Endothelial cell of umbilical vein (primary cell): ENCODE measurements at regions not wholly inside any gene's neighbourhood (a gene's known extent, or its start where the extent isn't known, plus 50 kb on each side); places are given as distances from the start of the nearest gene placed in this dataset.

Experiments used
- BruUV-seq: library from RNA; stranded (reverse); fragments of 400-500 nt; replicated peaks from 2 replicates; lab custom pipeline; 2021; lab: Mats Ljungman, UMichigan
- CTCF ChIA-PET: fragments of 300-600, 350-600 bp; sonication (Branson Sonifier 250); formaldehyde crosslinking; loops from one replicate; lab custom pipeline; 2021; ENCODE audit warnings: antibody characterized with exemption, inconsistent platforms; lab: Charles Lee
- POLR2A ChIA-PET: fragments of 300-600, 350-600 bp; sonication (Branson Sonifier 250); formaldehyde crosslinking; loops from one replicate; lab custom pipeline; 2021; ENCODE audit warnings: antibody characterized with exemption, inconsistent platforms; lab: Charles Lee
- DNase-seq: peaks from one replicate; pipeline ENCODE4 v3.0.0-alpha.2; 2011; ENCODE audit warnings: low read depth, low spot score
- FAIRE-seq: peaks from 2 replicates; lab custom pipeline; 2011; peaks lifted over from hg19 to GRCh38; lab: Jason Lieb, UNC
- H2AFZ ChIP-seq: 2 replicates; pipeline ENCODE4 v1.6.0; 2012; ENCODE audit warnings: low read depth, low read length, control low read depth, inconsistent platforms
- H3K27ac ChIP-seq: 2 replicates; pipeline ENCODE4 v1.5.1; 2011; ENCODE audit warnings: low read depth, mild to moderate bottlenecking, control low read depth, low read length, moderate library complexity; ENCODE audit not compliant: insufficient read depth
- H3K27me3 ChIP-seq, 2 experiments: 2 replicates each; pipeline versions ENCODE4 v1.6.0 to v1.6.1; 2011; ENCODE audit warnings: low read length in 2 of 2, mixed read lengths in 1 of 2; ENCODE audit not compliant: control insufficient read depth in 2 of 2, insufficient read depth in 2 of 2
- H3K36me3 ChIP-seq, 2 experiments: 2 replicates in 1 of 2; 3 replicates in 1 of 2; pipeline ENCODE4 v1.5.1; 2011; ENCODE audit warnings: low read length in 2 of 2, mild to moderate bottlenecking in 1 of 2, moderate library complexity in 1 of 2; ENCODE audit not compliant: control insufficient read depth in 2 of 2, insufficient read depth in 2 of 2; ENCODE audit errors: extremely low read depth in 1 of 2
- H3K4me1 ChIP-seq: 3 replicates; pipeline ENCODE4 v1.5.1; 2011; ENCODE audit warnings: mild to moderate bottlenecking, low read length; ENCODE audit not compliant: control insufficient read depth, insufficient read depth; ENCODE audit errors: extremely low read depth
- H3K4me2 ChIP-seq: 2 replicates; pipeline ENCODE4 v1.6.1; 2011; ENCODE audit warnings: low read length, control low read depth, mixed read lengths; ENCODE audit not compliant: insufficient read depth
- H3K4me3 ChIP-seq, 3 experiments: fragments of 200-600 bp in 1 of 3; sonication (generic), shearing (Covaris generic) in 1 of 3; replicated peaks in 1 of 3; 2 replicates each; pipeline ENCODE4 v1.5.1; 2011 to 2016; ENCODE audit warnings: control low read depth in 3 of 3, low read length in 3 of 3, mild to moderate bottlenecking in 2 of 3, inconsistent platforms in 1 of 3, low read depth in 1 of 3, moderate library complexity in 1 of 3; ENCODE audit not compliant: insufficient read depth in 1 of 3
- H3K79me2 ChIP-seq: 2 replicates; pipeline ENCODE4 v1.6.0; 2012; ENCODE audit warnings: low read length, inconsistent platforms; ENCODE audit not compliant: control insufficient read depth, insufficient read depth
- H3K9ac ChIP-seq: replicated peaks from 2 replicates; pipeline ENCODE3; 2011; ENCODE audit warnings: low read length, control low read depth; ENCODE audit not compliant: insufficient read depth; ENCODE audit errors: extremely low read depth
- H3K9me1 ChIP-seq: replicated peaks from 3 replicates; pipeline ENCODE4 v1.6.0; 2011; ENCODE audit warnings: mild to moderate bottlenecking, low read length; ENCODE audit not compliant: control insufficient read depth, insufficient read depth; ENCODE audit errors: extremely low read depth
- H3K9me3 ChIP-seq: replicated peaks from 2 replicates; pipeline ENCODE4 v1.5.1; 2012; ENCODE audit warnings: low read length, inconsistent platforms; ENCODE audit not compliant: control insufficient read depth, insufficient read depth
- H4K20me1 ChIP-seq: replicated peaks from 2 replicates; pipeline ENCODE3; 2011; ENCODE audit warnings: mild to moderate bottlenecking, low read length; ENCODE audit not compliant: control insufficient read depth, insufficient read depth; ENCODE audit errors: extremely low read depth
- CTCF ChIP-seq, 2 donors: IDR thresholded peaks; 1 replicate in 1 of 2; 2 replicates in 1 of 2; pipeline ENCODE4 v1.5.1; 2011; ENCODE audit warnings: low read length in 2 of 2, mild to moderate bottlenecking in 2 of 2, moderate library complexity in 2 of 2, control low read depth in 1 of 2, inconsistent platforms in 1 of 2, low read depth in 1 of 2; ENCODE audit not compliant: insufficient read depth in 1 of 2; ENCODE audit errors: extremely low read depth in 1 of 2
- EZH2 ChIP-seq: IDR thresholded peaks from 2 replicates; pipeline ENCODE4 v1.6.1; 2012; ENCODE audit warnings: borderline replicate concordance, low read depth, mild to moderate bottlenecking, moderate library complexity, low read length, inconsistent platforms; ENCODE audit not compliant: severe bottlenecking
- FOS ChIP-seq: IDR thresholded peaks from 2 replicates; pipeline ENCODE4 v1.6.1; 2011; ENCODE audit warnings: mild to moderate bottlenecking, low read length, moderate library complexity, borderline replicate concordance; ENCODE audit not compliant: insufficient read depth
- GATA2 ChIP-seq: IDR thresholded peaks from 2 replicates; pipeline ENCODE4 v1.7.0; 2011; ENCODE audit warnings: low read depth, mild to moderate bottlenecking, moderate library complexity, mixed read lengths, low read length; ENCODE audit not compliant: insufficient read length, insufficient read depth
- JUN ChIP-seq: IDR thresholded peaks from 2 replicates; pipeline ENCODE4 v1.6.1; 2011; ENCODE audit warnings: borderline replicate concordance, low read depth; ENCODE audit not compliant: insufficient read length, insufficient read depth
- MAX ChIP-seq: IDR thresholded peaks from 2 replicates; pipeline ENCODE4 v1.6.1; 2011; ENCODE audit not compliant: insufficient read depth, insufficient read length
- MYC ChIP-seq: IDR thresholded peaks from one replicate; pipeline ENCODE4 v1.6.1; 2011; ENCODE audit warnings: mild to moderate bottlenecking, low read depth, low read length
- POLR2A ChIP-seq: IDR thresholded peaks from 2 replicates; pipeline ENCODE4 v1.6.1; 2012; ENCODE audit warnings: low read depth, mild to moderate bottlenecking, control low read depth, low read length
- POLR2AphosphoS5 ChIP-seq: IDR thresholded peaks from 2 replicates; pipeline ENCODE4 v1.6.1; 2012; ENCODE audit warnings: low read depth, mild to moderate bottlenecking, control low read depth, low read length, moderate library complexity; ENCODE audit not compliant: insufficient read depth
- dilution Hi-C: fragments of 300-500 bp; cut with MboI; formaldehyde crosslinking; loops from one replicate; pipeline ENCODE4 v1.15.0; 2019; ENCODE audit warnings: low sequenced_read_pairs; ENCODE audit not compliant: extremely low pct_ligation_motif_present
- intact Hi-C: fragments of 100-400 bp; cut with micrococcal nuclease; formaldehyde crosslinking; loops from one replicate; pipeline ENCODE4 v1.10.0; 2022

DNA sequence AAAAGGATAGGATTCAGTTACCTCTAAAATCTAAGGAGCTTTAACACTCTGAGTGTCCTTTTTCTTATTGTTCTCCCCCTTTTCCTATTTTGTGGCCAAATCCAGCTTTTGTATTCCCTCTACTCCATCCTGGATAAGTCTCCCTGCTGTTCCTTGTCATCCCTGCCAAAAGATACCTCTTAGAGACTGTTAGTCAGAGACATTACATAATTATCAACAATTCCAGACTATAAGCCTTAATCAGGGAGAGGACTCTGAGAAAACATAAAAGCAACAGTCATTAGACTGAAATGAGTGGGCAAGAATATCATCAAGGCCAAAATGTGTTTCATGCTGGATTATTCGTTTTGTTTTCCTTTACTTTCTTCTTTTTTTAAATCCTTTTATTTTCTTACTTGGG lies 206.9 kb downstream of the FAM47B start:
- DNase-seq (no peak), FAIRE-seq (no peak)
- POLR2A ChIA-PET, result no interaction called here
- Histone ChIP-seq H3K4me1 (no peaks in the 10 kb centered on the region), H4K20me1 (no peaks in the 10 kb centered on the region), H3K4me3 (no peak overlapping the region), H3K27me3 (no peaks in the 10 kb centered on the region), H3K27ac (no peak overlapping the region), H3K36me3 (no peaks in the 10 kb centered on the region), H3K9me1 (no peaks in the 10 kb centered on the region), H3K9me3 (no peaks in the 10 kb centered on the region), H3K4me2 (no peak overlapping the region), H3K9ac (no peak overlapping the region), H3K79me2 (no peaks in the 10 kb centered on the region), H2AFZ (no peak overlapping the region)
- TF ChIP-seq MAX (no peak), POLR2A (no peak), FOS (no peak), GATA2 (no peak)
- no TSS peak for BruUV-seq
- CTCF ChIA-PET, result no interaction called here
- intact Hi-C loops, result no loop called here
- dilution Hi-C loops, result no loop called here

DNA sequence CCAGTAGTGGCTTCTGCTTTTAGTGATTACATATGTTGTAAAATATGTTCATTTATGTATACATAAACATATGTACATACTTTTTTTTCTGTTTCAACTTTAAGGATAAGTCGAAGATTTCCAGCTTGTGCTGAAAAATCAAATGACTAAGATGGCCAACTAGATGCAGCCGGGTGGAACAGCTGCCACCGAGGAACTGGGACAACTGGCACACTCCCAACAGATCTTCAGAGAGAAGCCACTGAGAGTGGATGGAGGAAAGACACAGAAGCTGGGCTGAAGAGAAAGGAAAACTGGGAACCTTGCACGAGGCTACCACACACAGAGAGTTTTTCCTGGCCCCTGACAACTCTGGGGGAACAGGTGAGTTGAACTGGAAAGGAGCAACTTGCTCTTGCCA lies 207.5 kb downstream of the FAM47B start:
- no peaks in the 10 kb centered on the region for H3K4me1 ChIP-seq
- no peaks in the 10 kb centered on the region for H3K79me2 ChIP-seq
- H3K9ac ChIP-seq, result no peak overlapping the region
- TF ChIP-seq POLR2A (no peak), CTCF (IDR thresholded peaks at IDR 0.05; ENCODE audit: extremely low read depth in 1 of 2, insufficient read depth in 1 of 2, low read depth in 1 of 2, low read length in 2 of 2) (no peak), MYC (no peak), JUN (no peak), GATA2 (no peak), EZH2 (no peak), POLR2AphosphoS5 (no peak), MAX (no peak), FOS (no peak)
- intact Hi-C loops, result no loop called here
- no peaks in the 10 kb centered on the region for H3K36me3 ChIP-seq
- BruUV-seq, result no TSS peak
- FAIRE-seq (no peak), DNase-seq (no peak)
- H3K4me2 ChIP-seq, result no peak overlapping the region
- dilution Hi-C loops, result no loop called here
- H4K20me1 ChIP-seq, result no peaks in the 10 kb centered on the region
- no peak overlapping the region for H2AFZ ChIP-seq
- ChIA-PET CTCF (no interaction called here), POLR2A (no interaction called here)
- H3K9me1 ChIP-seq, result no peaks in the 10 kb centered on the region
- H3K4me3 ChIP-seq, result no peak overlapping the region
- no peak overlapping the region for H3K27ac ChIP-seq
- no peaks in the 10 kb centered on the region for H3K9me3 ChIP-seq
- H3K27me3 ChIP-seq, result no peaks in the 10 kb centered on the region
